ENCODE measurements at regions not wholly inside any gene's neighbourhood (a gene's known extent, or its start where the extent isn't known, plus 50 kb on each side); places are given as distances from the start of the nearest gene placed in this dataset.

GRCh38 chr2:145040433-145040832 is 520.5 kb upstream of the ZEB2 start:
- no peak for DNase-seq

- DNase-seq = no peak
Measured at GRCh38 chr2:145038041-145038525, 518.2 kb upstream of the ZEB2 start.

DNA sequence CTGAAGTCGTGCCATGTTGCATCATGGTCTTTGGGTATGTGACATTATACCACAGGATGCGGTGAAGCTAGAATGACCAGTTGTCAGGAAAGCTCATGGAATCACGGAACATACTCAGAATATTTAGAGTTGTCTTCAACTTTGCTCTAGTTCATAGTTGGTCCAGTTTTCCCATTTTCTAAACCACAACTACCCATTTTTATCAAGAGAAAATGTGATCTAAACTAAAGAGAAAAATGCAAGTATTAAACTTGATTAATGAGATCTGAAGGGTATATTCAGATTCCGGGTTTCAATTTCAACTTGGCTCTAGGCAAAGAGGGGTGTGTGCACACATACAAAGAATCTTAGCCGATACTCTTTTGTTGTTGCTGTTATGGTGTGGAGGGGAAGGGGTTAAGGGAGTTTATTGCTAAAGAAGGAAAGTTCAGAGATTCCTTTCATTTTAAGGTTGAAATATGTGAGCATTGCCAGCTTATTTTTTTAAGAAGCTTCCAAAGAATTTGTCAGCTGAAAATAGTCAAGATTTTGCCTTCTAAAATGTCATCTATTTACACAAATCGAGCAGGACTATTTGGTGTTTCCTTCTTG is 516.6 kb upstream of the ZEB2 start:
- no peak for DNase-seq

- DNase-seq = no peak
Measured at GRCh38 chr2:145034511-145034910, 514.6 kb upstream of the ZEB2 start.

DNA sequence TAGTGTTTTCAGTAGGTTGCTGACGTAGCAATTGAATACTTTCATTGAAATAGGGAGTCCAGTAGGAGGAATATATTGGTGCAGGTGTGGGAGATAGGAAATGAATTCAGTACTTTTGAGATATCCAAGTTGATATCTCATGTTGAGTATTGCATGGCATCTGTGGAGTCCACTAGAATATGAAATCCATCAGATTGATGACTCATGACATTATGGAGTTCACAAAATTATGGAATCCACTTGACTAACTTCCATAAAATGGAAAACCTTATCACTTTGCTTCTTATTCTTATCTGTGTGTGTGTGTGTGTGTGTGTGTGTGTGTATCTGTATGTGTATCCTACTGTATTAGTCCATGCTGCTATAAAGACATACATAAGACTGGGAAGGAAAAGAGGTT is 513.5 kb upstream of the ZEB2 start:
- peak; percentile 27 for DNase-seq

- peak; percentile 30 for DNase-seq
Measured at GRCh38 chr2:145032791-145033190, 512.9 kb upstream of the ZEB2 start.

DNA sequence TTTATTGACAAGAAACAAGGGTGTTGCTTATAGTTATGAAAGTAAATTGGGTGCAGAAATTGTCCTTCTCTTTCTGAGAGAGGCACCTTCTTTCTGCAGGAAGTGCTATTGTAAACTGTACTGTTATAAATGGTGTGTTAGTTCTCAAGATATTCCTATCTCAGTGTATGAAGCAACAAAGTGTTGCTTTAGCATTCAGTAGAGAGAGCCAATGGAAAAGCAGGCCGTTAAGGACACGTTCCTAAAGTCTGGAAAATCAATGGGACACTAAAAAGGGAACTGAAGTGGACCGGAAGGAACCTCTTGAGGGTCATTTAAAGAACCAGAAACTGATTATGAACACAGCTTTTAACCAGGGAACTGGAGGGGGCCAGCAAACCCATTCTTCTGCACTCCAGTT is 510.0 kb upstream of the ZEB2 start:
- no peak for DNase-seq

DNA sequence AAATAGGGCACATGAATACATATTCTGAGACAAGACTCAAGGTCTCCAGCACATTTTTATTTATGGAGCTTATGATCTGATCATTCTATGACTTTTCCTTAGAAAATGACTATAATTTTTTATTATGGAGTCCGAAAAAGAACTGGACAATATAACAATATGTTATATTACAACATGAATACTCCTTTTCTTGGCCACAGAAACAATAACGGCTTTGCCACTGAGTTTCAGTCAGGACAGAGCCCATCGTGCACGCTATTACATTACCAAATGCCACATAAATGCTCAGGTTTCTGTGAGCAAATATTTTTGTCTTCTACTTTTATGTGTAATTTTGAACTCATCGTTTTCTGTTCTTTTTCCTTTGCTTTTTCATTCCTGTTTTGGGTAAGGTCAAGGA is 509.2 kb upstream of the ZEB2 start:
- no peak for DNase-seq

DNA sequence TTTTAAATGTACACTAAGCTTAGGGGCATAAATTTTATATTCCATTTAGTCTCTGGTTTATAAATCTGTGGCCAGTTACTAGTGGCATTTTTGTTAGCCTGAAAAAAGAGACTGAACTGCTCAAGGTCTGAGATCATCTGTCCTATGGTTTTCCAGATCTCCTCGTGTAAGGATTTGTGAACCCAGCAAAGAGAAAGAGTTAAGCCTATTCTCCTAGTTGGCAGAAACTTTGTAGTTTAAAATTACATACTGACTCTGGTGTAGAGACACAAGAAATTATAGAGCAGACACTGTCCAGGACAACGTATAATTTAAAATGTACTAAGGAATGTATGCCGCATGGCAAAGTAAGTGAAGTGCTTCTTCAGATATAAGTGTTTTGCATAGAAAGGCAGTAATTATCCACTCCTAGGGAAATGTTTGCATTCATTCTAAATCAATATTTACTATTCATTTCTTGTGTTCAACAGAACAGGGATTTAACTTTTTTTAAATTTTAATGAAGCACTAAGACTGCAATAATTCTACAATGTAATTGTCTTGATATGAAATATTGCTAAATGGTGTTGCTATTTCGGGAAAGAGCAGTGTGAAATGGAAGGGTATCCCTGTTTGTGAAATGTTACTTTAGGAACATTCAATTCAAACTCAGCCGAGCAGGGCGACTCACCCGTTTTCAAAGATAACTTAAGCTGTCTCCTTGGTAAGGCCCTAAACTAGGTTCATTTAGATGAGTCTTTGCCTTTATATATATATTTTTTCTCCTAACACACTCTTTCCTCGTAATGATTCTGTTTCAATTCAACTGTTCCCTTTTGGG is 508.4 kb upstream of the ZEB2 start:
- DNase-seq = no peak

- DNase-seq = peak; percentile 18
Measured at GRCh38 chr2:145026456-145027455, 506.8 kb upstream of the ZEB2 start.

DNA sequence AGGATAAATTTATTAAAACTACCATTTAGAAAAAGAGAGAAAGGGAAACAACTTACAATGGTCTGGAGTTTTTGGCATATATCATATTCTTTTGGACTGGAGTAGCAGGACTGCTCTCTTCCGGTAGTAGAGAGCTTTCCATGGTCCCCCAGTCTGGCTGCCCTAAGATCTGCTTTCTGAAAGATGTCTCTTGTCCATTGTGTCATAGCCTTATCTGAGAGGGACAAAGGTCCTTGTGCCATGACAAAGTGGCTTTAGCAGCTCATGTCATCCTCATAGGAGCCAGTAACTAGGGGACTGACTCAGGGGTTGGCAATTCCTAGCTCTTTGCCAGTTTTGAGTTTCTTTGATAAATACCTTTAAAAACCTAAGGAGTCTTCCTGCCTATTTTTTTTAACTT is 505.5 kb upstream of the ZEB2 start:
- DNase-seq = no peak

DNA sequence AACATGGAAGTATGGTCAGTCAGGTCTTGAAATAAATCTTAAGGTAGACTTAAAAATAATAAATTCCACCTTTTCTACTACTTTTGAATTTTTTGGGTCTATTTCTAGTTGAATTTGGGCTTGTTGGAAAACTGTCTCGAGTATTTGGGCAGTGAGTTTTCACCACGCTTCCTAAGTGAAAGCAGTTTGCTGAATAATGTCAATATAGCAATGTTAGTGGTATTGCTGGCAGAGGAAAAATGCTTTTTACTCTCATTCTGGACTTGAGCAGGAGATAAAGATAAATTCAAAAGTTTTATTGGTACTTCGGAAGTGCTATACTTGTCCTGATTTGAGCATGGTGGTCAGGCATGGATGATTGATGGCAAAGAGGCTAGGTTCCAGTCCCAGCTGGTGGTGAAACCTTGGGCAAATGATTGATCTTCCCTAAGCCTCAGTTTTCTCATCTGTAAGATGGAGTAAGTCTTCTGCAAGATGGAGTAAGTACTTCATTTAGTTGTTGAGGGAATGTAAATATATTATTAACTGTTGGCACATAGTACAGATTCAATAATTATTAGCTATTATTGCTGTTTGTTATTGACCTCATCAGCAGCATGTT is 503.5 kb upstream of the ZEB2 start:
- DNase-seq = no peak

DNA sequence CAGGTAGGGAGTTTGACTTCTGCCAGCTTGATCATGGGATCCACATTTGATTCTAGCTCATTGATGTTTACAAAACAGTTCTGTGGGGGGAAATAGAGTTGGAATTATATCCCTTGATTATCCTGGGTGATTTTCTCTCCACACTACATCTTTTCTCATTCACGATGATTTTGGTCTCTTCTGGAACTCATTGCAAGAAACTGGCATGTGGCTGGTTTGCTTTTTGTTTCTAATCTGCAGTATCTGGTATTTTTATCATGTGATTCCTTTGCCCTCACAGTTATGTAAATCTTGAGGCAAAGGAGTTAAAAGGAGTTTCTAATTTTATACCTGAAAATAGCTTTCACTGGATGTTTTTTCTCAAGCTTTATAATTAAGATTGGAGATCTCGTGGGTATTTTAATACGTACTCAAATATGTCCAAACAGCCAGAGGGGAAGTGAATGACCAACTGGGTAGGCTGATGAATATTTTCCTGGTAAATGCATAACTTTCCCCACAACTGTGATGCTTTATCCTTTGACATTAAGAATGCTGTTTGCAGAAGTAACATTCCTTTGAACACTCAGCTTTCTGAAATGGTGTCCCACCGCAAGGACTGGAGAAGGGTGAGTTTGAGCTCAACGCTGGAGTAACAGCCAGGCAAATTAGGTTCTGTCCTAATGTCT is 502.9 kb upstream of the ZEB2 start:
- no peak for DNase-seq

DNA sequence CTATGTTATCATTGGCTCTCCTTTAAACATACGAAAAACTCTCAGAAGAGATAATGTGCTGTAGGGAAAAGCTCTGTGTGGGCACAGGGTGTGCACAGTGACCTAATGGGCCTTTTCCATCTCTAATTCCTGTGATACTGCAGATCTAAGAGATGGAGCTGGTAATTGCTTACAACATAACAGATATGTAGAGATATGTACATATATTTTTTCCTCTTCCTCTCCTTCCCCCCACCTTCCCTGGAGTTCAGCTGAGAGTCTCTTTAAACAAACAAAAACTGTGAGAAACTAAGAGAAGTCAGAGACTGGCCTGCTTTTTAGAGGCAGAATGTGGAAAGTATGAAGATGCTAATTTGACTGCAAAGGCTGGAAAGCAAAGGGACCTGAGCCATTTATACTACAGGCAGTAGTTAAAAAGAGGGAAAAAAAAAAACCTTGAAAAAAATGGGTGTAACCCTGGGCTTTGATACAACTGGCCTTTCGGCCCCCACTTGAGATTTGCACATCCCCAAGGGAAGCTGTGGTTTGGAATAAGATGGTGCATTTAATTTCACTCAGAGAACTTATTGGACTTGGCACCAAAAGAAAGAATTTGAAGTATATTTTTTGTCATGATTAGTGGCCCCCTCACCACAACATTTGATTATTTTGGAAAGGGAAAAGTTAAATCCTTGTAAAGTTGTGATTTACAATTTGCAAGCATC is 502.2 kb upstream of the ZEB2 start:
- DNase-seq = no peak

- DNase-seq = peak; percentile 68
Measured at GRCh38 chr2:145020694-145021093, 500.8 kb upstream of the ZEB2 start.

DNA sequence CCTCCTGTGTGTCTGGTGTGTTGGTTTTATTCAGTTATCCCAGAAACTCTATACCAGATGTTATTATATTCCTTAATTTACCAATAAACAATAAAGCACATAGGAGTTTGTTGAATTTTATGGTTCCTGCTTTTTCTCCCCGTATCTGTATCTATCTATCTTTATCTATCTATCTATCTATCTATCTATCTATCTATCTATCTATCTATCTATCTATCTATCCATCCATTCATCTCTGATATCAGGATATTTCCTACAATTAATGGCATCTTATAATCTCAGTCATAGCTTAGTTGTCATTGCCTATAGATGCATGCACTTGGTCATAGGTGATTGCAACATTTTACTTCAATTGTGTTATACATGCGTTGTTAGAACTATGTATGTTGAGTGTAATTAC is 500.2 kb upstream of the ZEB2 start:
- no peak for DNase-seq

DNA sequence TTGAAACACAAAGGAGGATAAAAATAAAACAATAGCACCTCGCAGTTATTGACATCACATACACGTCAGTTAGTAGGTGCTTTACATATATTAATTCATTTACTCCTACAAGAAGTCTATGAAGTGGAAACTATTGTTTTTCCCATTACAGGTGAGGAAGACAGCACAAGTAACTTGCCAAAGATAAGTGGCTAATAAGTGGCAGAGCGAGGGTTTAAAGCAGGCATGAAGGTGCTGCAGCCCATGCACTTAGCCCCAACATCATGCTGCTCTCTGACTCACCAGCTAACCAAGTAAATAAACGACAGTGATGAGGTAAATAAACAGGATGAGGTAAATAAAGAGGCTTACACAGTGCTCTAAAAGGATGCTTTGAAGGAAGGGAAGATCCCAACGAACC is 498.6 kb upstream of the ZEB2 start:
- DNase-seq = no peak

GRCh38 chr2:145017149-145017548 is 497.2 kb upstream of the ZEB2 start:
- no peak for DNase-seq

DNA sequence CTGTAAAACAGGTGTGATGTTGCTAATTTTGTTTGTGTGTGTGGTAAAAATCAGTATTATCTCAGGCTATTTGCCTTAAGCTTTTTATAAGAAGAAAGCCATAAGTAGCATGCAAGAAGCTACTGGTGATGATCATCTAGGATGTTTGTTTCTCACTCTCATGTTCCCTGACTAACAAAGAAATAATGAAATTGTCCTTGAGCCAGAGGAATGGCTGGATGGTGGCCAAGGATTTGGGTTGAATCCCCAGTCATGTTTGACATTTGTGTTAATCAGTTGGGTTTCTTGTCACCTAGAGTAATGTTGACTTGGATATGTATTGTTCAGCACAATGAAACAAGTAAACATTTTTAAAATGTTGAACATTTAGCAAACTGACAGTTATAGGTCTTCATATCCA is 496.8 kb upstream of the ZEB2 start:
- DNase-seq = no peak

- no peak for DNase-seq
Measured at GRCh38 chr2:145015561-145015960, 495.6 kb upstream of the ZEB2 start.

DNA sequence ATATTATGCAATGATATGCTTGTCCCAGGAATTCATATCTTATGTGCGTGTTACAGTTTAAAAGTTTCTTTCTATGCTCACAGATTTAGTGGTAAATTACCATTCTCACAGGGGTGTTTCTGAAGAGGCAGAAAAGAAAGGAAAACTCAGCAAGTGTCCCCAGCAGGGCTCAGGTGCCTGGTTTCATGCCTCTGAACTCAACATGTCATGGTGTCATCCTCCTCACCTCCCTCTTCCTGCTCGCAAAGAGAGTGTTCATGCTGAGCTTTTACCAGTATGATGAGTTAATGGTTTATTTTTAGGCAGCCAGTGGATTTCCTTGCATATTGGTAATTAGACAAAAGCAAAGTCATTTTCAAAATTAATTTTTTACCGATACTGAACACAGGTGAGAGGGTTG is 492.9 kb upstream of the ZEB2 start:
- DNase-seq = no peak

DNA sequence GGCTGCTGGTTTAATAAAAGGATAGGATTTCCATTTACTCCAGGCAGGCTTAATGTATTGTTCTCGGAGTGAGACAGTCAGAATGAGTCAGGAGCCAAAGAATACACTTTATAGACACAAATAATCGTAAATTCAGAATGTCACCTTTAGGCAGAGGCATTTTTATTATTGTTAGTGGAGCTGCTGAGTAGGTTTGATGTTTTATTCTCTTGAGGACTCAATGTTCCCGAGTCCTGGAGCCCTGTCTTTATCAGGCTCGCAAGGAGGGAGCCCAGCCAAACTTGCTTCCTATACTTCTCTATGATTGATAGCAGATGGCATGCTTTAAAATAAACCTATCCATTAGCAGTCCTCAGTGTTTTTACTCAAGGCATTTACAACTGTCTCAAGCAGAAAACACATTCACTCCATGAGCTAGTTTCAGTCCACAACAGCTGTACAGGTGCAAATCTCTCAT is 492.3 kb upstream of the ZEB2 start:
- no peak for DNase-seq
